ENCODE measurements at regions not wholly inside any gene's neighbourhood (a gene's known extent, or its start where the extent isn't known, plus 50 kb on each side); places are given as distances from the start of the nearest gene placed in this dataset.

DNA sequence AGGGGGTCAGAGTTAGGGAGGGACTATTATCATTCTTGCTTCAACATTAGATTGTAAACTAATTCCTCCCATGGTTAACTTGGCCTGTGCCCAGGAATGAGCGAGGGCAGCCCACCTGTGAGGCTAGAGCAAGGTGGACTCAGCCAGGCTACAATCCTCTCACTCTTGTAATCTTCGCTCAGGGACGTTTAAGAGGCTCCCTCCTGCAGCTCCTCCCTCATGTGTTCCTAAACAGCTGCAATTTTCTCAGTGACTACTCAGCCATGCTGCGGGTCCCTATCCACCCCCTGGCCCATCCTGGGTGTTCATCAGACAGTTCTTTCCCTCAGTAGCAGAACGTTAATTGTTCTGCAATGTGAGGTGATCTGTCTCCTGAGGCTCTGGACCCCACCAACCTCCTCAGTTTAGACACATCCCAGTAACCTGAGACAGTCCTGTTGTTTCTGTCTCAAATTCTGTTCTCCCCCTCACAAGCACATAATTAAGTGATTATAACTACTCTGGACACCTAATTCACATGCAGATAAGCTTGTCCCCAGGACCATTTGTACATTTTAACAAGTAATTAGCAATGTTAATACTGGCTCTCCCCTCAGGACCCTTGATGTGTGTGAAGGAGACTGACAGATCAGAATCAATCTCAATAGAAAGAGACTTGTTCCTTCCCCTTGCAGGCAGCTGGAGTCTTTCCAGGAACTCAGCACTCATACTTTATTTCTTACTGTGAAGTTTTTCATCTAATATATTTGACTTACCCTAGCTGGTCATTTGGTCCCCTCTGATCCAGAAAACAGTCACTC lies 337.2 kb upstream of the B3GAT1 start:
- no peaks in the 10 kb centered on the region for H3K4me1 ChIP-seq (ENCODE audit: insufficient read depth, low read length, severe bottlenecking)
- no peak overlapping the region for H3K4me3 ChIP-seq (ENCODE audit: low read depth, low read length, poor library complexity, severe bottlenecking)
- H3F3A ChIP-seq (ENCODE audit: insufficient read depth, low read length), result no peaks in the 10 kb centered on the region
- TF ChIP-seq CTCF (IDR thresholded peaks at IDR 0.05; ENCODE audit: low read length) (no peak), EZH2 (IDR thresholded peaks at IDR 0.05; ENCODE audit: borderline replicate concordance, low read length) (no peak)
- H3K27me3 ChIP-seq (ENCODE audit: insufficient read depth, low read length), result no peaks in the 10 kb centered on the region
- no peaks in the 10 kb centered on the region for H3K36me3 ChIP-seq (ENCODE audit: insufficient read depth, low read length)
- no peak overlapping the region for H3K9ac ChIP-seq (ENCODE audit: low read length)
- H3K27ac ChIP-seq (ENCODE audit: low read depth, low read length, poor library complexity, severe bottlenecking), result no peak overlapping the region
- H3K9me3 ChIP-seq (ENCODE audit: low read length), result no peaks in the 10 kb centered on the region
- no peaks in the 10 kb centered on the region for H4K20me1 ChIP-seq (ENCODE audit: insufficient read depth, low read length)
- no peak overlapping the region for H3K4me2 ChIP-seq (ENCODE audit: low read length)
- H2AFZ ChIP-seq (ENCODE audit: low read length), result no peak overlapping the region
- no peaks in the 10 kb centered on the region for H3K79me2 ChIP-seq (ENCODE audit: insufficient read depth, low read length)
- H3K9me2 ChIP-seq (ENCODE audit: low read depth, low read length), result no peaks in the 10 kb centered on the region

- Histone ChIP-seq H3K79me2 (ENCODE audit: insufficient read depth, low read length) (no peaks in the 10 kb centered on the region), H3K4me2 (ENCODE audit: low read length) (no peak overlapping the region), H3K4me3 (ENCODE audit: low read depth, low read length, poor library complexity, severe bottlenecking) (no peak overlapping the region), H3K9ac (ENCODE audit: low read length) (no peak overlapping the region), H3F3A (ENCODE audit: insufficient read depth, low read length) (no peaks in the 10 kb centered on the region), H3K27me3 (ENCODE audit: insufficient read depth, low read length) (no peaks in the 10 kb centered on the region), H3K9me2 (ENCODE audit: low read depth, low read length) (no peaks in the 10 kb centered on the region), H4K20me1 (ENCODE audit: insufficient read depth, low read length) (no peaks in the 10 kb centered on the region), H3K27ac (ENCODE audit: low read depth, low read length, poor library complexity, severe bottlenecking) (no peak overlapping the region), H3K9me3 (ENCODE audit: low read length) (no peaks in the 10 kb centered on the region), H2AFZ (ENCODE audit: low read length) (no peak overlapping the region), H3K36me3 (ENCODE audit: insufficient read depth, low read length) (no peaks in the 10 kb centered on the region), H3K4me1 (ENCODE audit: insufficient read depth, low read length, severe bottlenecking) (no peaks in the 10 kb centered on the region)
- no peak for TF ChIP-seq EZH2 (IDR thresholded peaks at IDR 0.05; ENCODE audit: borderline replicate concordance, low read length)
- no peak for TF ChIP-seq CTCF (IDR thresholded peaks at IDR 0.05; ENCODE audit: low read length)
Measured at GRCh38 chr11:134746609-134747008, 334.6 kb upstream of the B3GAT1 start.

DNA sequence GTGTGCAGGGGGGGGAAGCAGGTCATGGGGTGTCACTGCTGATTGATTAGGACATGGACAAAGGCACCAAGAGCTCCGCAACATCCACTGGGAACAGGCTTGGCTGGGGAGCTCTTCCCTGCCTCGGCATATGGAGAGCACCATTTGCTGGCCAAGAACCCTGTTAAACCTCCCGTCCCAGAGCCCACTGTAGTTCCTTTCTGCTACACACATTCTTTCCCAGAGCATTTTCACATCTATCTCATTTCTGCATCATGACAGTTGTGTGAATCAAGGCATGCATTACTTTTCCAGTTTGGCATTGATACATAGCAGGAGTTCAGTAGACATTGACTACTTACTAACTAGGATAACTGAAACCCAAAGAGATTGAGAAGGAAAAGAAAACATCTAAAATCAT lies 333.4 kb upstream of the B3GAT1 start:
- no peaks in the 10 kb centered on the region for H3K4me1 ChIP-seq (ENCODE audit: insufficient read depth, low read length, severe bottlenecking)
- H2AFZ ChIP-seq (ENCODE audit: low read length), result no peak overlapping the region
- no peak overlapping the region for H3K27ac ChIP-seq (ENCODE audit: low read depth, low read length, poor library complexity, severe bottlenecking)
- no peaks in the 10 kb centered on the region for H3F3A ChIP-seq (ENCODE audit: insufficient read depth, low read length)
- no peak overlapping the region for H3K9ac ChIP-seq (ENCODE audit: low read length)
- H3K27me3 ChIP-seq (ENCODE audit: insufficient read depth, low read length), result no peaks in the 10 kb centered on the region
- no peaks in the 10 kb centered on the region for H3K9me3 ChIP-seq (ENCODE audit: low read length)
- H3K79me2 ChIP-seq (ENCODE audit: insufficient read depth, low read length), result no peaks in the 10 kb centered on the region
- H3K4me2 ChIP-seq (ENCODE audit: low read length), result no peak overlapping the region
- H3K9me2 ChIP-seq (ENCODE audit: low read depth, low read length), result no peaks in the 10 kb centered on the region
- TF ChIP-seq CTCF (IDR thresholded peaks at IDR 0.05; ENCODE audit: low read length), result no peak
- no peak for TF ChIP-seq EZH2 (IDR thresholded peaks at IDR 0.05; ENCODE audit: borderline replicate concordance, low read length)
- no peaks in the 10 kb centered on the region for H3K36me3 ChIP-seq (ENCODE audit: insufficient read depth, low read length)
- no peaks in the 10 kb centered on the region for H4K20me1 ChIP-seq (ENCODE audit: insufficient read depth, low read length)
- H3K4me3 ChIP-seq (ENCODE audit: low read depth, low read length, poor library complexity, severe bottlenecking), result no peak overlapping the region

Measured in OCI-LY1 (cell line).